Body of pancreas (tissue), 4 donors: ENCODE measurements at regions not wholly inside any gene's neighbourhood (a gene's known extent, or its start where the extent isn't known, plus 50 kb on each side); places are given as distances from the start of the nearest gene placed in this dataset.

Source experiments
- CTCF ChIP-seq, 7 experiments: fragments of 450-650 bp in 4 of 7; fragments of 200-600 bp in 3 of 7; sonication (generic) in 3 of 7; IDR thresholded peaks; one replicate each; pipeline ENCODE4 v1.5.1; 2016 to 2019; ENCODE audit warnings: antibody characterized with exemption in 7 of 7
- POLR2A ChIP-seq, 3 donors: fragments of 450-650 bp; IDR thresholded peaks; one replicate each; pipeline ENCODE4 v1.6.1; 2016; ENCODE audit warnings: antibody characterized with exemption in 3 of 3, mild to moderate bottlenecking in 2 of 3

GRCh38 chr2:192854031-192854430 is 659.3 kb upstream of the TMEFF2 start:
- no peak for TF ChIP-seq CTCF (IDR thresholded peaks at IDR 0.05)
- no peak for TF ChIP-seq POLR2A (IDR thresholded peaks at IDR 0.05)
